T47D (cell line): ENCODE measurements at regions not wholly inside any gene's neighbourhood (a gene's known extent, or its start where the extent isn't known, plus 50 kb on each side); places are given as distances from the start of the nearest gene placed in this dataset.

ENCODE experiments used
- DNase-seq, 2 experiments: peaks; one replicate each; pipeline versions ENCODE4 v3.0.0 to v3.0.0-alpha.2; 2011 to 2012; ENCODE audit warnings: low read depth in 1 of 2, low spot score in 1 of 2
- JUND ChIP-seq: IDR thresholded peaks from 2 replicates; pipeline ENCODE4 v1.6.1; 2012; ENCODE audit warnings: low read depth
- in situ Hi-C: cut with HindIII; loops from 2 replicates; pipeline ENCODE4 v1.10.0; 2016; ENCODE audit warnings: low sequenced_read_pairs, low pct_unique_long_range_greater_than_20kb

DNA sequence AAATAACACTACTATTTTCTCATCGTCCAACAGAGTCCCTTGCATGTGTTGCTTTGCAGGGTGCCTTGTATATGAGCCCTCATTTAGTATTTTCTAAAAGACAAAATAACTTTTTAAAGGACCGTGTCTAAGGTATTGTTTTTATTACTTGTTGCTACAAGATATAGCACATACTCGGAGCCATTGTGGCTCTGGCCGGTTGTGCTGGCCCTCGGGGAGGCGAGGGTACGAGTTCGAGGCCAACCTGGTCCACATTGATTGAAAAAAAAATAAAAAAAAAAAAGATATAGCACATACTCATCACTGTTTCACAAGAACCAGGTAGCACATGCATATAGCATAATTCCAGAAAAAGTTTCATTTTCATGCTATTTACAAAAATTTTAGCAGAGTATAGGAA lies 869.2 kb downstream of the MRPL39 start:
- no peak for TF ChIP-seq JUND
- DNase-seq: no peak
- in situ Hi-C loops: no loop called here

DNA sequence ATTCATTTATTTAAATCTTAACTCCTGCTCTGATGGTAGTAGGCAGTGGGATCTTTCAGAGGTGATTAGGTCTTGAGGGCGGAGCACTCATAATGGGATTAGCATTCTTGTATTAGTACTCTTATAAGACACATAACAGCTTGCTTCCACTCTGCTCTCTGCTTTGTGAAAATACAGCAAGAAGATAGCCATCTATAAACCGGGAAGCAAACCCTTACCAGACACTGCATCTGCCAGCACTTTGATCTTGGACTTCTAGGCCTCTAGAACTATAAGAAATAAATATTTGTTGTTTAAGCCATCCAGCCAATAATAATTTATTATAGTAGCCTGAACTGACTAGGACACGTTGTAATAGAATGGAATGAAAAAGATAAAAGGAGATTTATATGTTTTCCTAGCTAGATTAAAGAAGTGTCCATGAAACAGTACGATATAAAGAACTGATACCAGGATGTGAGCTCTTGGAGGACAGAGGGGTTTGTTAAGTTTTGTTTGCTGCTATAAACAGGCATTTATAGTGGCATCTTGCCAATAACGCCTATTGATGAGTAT lies 869.9 kb downstream of the MRPL39 start:
- in situ Hi-C loops: no loop called here
- TF ChIP-seq JUND: no peak
- peak in 1 of 2 experiments; percentile 26 for DNase-seq

DNA sequence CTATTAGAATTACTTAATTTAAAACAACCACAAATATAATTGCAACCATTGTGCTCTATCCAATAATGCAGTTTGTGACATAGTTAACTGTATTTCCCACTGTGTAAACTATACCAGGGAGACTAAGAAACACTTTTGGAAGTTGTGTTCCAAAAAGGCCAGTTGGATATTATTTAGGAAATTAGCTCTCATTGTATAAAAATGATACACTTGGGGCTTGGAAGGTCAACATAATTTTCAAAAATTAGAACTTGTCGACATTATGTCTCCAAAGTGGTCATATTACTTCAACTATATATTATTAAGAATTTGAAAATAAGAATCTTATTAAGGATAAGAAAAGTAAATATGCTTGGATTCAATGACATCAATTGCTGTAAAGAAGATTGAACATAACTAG lies 876.6 kb downstream of the MRPL39 start:
- in situ Hi-C loops: no loop called here
- DNase-seq: no peak
- no peak for TF ChIP-seq JUND

DNA sequence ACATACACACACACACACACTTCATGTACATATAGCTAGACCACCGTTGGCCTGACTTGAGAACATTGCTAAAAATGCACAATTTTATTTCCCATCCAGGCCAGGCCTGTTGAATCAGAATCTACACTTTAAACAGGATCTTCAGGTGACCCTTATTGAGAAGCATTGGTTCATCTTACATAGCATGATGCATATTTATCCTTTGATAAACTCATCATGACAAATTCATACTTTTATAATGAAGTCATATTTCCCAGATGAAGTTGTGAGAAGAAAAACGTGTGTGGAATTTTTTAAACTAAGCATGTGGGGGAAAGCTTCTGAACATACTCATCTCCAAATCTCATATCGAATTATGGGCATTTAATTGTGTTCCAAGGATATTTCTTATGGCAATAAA lies 877.7 kb downstream of the MRPL39 start:
- no peak for TF ChIP-seq JUND
- in situ Hi-C loops: no loop called here
- no peak for DNase-seq

DNA sequence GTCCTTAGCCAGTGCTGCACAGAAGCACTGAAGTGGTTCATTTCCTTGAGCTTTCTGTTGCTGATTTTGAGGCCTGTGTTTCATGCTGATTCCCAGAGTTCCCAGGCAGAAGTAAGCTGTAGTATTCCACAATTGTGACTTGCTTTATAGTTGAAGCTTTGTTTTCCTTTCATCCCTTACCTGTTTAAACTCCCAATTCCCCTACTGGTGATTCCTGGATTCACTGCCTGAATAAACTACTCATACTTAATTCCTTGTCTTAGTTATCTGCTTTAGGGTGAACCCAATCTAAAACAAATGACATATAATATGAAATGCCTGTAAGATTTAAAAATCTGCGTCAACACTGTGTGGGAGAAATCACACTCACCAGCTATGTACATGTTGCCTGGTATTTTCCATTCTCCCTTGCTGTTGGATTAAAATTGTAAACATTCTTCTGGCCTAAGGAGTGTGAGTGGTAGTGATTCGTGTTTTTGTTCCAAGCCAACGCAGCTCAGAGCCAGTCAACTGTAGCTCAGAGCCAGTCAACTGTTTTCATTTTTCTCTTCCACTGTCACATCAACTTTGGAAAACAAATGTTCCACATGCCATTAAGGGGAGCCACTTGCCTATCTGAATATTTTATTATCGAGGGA lies 879.4 kb downstream of the MRPL39 start:
- no peak for DNase-seq
- no peak for TF ChIP-seq JUND
- in situ Hi-C loops: no loop called here

DNA sequence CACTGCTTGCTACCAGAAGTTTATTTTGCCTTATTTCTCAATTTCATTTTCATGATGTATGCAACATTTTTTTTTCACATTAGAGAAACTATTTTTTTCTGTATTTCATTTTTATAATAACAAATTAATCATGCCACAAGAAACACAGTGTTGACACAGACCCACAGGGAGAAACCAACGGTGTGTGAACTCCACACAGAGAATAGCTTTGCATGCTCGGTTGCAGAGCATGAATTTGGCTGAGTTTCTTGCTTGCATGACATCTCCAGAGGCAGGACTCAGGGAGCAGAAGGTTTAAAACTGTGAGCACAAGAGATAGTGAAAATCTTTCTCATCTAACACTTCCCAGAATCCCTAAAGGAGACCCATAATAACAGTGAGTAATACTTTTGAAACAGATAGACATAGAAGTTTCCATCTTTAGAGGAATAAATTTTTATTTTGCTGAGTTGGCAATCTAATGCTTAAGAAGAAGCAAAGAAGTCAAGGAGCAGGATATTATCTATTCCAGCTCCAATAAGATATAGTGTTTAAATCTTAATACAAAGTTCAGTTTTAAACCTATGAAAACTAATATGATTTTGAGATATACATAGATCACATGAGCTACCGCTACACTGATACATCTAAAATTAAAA lies 890.9 kb downstream of the MRPL39 start:
- DNase-seq: no peak
- in situ Hi-C loops: no loop called here
- no peak for TF ChIP-seq JUND

DNA sequence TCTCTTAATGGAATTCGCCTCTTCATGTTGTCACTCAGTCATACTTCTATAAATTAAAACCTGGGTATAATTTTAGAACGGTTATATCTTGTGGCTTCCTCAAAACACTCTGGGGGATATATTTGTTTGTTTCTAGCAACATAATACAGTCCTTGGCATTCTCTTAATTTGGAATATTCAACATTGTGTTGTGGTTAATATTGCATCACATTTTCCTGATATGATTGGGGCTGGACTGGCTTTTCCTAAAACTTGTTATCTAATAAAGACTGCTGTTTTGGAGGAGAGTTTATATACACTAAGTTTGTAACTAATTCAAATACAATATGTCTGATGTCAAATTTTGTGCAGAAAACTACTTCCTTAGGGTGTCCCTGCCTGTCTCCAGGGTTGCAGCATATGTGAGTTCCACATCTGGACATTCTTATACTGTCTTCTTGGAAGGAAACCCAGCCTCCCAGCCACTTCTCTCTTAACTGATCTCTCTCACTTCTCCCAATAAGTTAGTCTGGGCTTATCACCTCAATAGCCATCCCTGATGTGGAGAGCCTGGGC lies 892.6 kb downstream of the MRPL39 start:
- in situ Hi-C loops: no loop called here
- no peak for TF ChIP-seq JUND
- DNase-seq: no peak

DNA sequence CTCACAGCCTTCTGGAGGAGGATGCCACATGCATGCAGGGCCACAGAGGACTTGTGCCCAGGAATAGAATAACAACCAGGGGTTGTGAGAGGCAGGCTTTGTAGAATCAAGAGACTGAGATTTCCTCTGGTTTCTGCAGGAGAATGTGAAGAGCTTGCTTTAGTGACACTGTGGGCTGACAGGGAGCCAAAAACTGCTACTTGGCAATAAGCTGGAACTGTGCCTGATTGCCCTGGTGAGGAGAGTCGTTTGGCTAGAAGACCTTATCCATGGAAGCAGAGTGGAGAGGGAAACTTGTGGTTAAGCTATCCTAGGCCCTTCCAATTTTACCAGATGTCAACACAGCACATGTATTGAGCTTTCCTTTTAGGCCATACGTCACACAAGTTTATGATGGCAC lies 902.1 kb downstream of the MRPL39 start:
- DNase-seq: no peak
- no peak for TF ChIP-seq JUND
- in situ Hi-C loops: no loop called here

DNA sequence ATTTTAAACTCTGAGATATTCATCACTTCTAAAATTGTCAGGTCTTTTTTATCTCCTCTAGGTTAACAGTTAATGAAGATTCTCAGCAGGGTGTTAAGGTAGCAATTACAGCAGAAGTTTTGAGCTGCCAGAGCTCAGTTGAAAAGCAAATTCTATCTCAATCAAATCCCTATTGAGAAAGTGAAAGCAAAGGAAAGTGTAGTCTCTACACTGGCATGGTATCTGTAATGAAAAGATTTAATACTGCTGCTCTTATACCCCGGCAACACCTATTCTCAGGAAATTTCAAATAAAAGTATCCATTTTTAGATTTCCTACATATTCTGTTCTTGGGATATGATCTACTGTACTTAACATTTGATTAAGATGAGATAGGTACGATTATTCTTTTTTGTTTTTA lies 913.5 kb downstream of the MRPL39 start:
- no peak for TF ChIP-seq JUND
- in situ Hi-C loops: no loop called here
- peak in 1 of 2 experiments; percentile 17 for DNase-seq

DNA sequence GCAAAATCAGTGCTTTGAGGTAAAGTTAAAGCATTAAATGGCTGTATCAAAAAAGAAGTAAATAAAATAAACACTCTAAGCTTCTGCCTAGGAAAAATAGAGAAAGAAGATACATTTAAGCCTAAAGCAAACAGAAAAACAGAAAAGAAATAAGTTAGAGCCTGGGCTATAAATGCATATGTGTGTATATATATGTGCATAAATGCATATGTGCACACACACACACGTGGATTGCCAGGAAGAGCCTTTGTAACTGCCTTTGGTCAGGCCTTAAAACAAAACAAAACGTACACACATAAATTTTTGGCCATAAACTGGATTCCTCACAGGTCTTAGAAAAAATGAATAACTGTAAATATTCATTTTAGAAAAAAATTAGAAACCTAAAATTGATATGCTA lies 925.8 kb downstream of the MRPL39 start:
- DNase-seq: no peak
- TF ChIP-seq JUND: no peak
- in situ Hi-C loops: no loop called here

DNA sequence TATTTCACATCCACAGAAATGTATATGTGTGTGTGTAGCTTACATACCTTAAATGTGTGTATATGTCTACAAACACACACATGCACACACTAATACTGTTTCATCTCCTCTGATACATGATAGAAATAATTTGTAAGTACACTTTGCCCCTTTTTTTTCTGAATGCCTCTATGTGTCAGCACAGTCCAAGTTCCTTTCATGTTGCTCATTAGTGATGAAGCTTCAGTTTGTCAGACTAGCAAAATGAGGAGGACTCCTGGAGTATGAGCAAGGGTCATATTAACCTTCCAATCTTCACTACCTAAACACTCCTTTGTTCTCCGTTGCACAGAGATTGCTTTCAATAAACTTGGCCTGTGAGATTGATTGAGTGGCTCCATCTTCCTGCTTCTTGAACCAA lies 935.4 kb downstream of the MRPL39 start:
- in situ Hi-C loops: no loop called here
- no peak for DNase-seq
- no peak for TF ChIP-seq JUND

DNA sequence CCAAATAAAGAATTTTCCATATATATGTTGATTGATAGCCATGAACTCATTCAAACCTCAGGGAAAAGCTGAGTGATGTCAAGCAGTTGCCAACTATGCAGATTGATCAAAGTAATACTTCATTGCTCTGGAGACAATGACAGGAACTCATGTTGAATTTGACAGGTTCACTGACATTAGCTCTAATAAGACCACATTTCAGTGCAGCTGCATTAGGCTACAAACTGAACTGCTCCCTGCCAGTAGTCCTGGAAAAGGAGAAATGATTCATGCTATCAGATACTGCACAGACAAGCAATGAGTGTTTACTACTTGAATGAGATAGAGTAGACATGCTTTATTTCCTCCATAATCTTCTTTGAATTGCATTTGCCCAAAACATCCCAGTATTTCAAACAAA lies 948.4 kb downstream of the MRPL39 start:
- DNase-seq: no peak
- in situ Hi-C loops: no loop called here
- TF ChIP-seq JUND: no peak

DNA sequence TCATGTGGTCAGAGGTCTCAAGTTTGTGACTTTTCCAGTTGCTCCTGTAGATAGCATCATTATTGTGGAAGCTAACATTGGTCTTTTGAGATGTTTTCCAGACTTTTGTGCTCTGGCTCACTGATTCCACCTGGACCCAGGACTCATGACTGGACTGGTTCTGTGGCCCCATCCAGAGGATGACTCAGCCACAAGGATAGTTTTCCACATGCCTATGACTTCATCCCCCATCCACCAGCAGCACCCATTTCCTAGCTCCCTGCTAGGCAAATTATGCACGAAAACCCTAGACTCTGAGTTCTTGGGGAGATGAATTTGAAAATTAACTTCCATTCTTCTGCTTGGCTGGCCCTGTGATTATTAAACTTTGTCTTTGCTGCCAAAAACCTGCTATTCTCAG lies 949.3 kb downstream of the MRPL39 start:
- no peak for DNase-seq
- TF ChIP-seq JUND: no peak
- in situ Hi-C loops: no loop called here
